Vagina (tissue), 2 donors: ENCODE measurements at regions not wholly inside any gene's neighbourhood (a gene's known extent, or its start where the extent isn't known, plus 50 kb on each side); places are given as distances from the start of the nearest gene placed in this dataset.

Experiments
- DNase-seq, 2 donors: peaks; one replicate each; pipeline ENCODE4 v3.0.0-alpha.2; 2017; ENCODE audit errors: extremely low spot score in 2 of 2
- H3K27ac ChIP-seq: fragments of 200-600 bp; sonication (generic); one replicate; pipeline ENCODE4 v1.5.1; 2019
- H3K27me3 ChIP-seq: fragments of 200-600 bp; sonication (generic); one replicate; pipeline ENCODE4 v1.5.1; 2019
- H3K36me3 ChIP-seq, 2 donors: fragments of 200-600 bp; sonication (generic); one replicate each; pipeline ENCODE4 v1.5.1; 2017 to 2019
- H3K4me1 ChIP-seq: fragments of 200-600 bp; sonication (generic); one replicate; pipeline ENCODE4 v1.5.1; 2019
- H3K4me3 ChIP-seq, 2 donors: fragments of 200-600 bp; sonication (generic); 1 replicate in 1 of 2; 2 replicates in 1 of 2; pipeline ENCODE4 v1.5.1; 2016 to 2019
- H3K9me3 ChIP-seq: fragments of 200-600 bp; sonication (generic); one replicate; pipeline ENCODE4 v1.5.1; 2019
- POLR2A ChIP-seq, 2 donors: fragments of 450-650 bp; IDR thresholded peaks; one replicate each; pipeline ENCODE4 v1.6.1; 2017; ENCODE audit warnings: antibody characterized with exemption in 2 of 2, mild to moderate bottlenecking in 2 of 2, moderate library complexity in 2 of 2
- POLR2AphosphoS5 ChIP-seq, 2 donors: sonication (generic); formaldehyde crosslinking; IDR thresholded peaks; one replicate each; pipeline ENCODE4 v1.9.0; 2017; ENCODE audit warnings: antibody characterized with exemption in 2 of 2, mild to moderate bottlenecking in 2 of 2, low read depth in 1 of 2; ENCODE audit not compliant: insufficient read depth in 1 of 2
- intact Hi-C: fragments of 100-400 bp; cut with DNase I; formaldehyde crosslinking; loops from one replicate; pipeline ENCODE4 v1.15.1; 2023
- TF ChIP-seq, protein P1 (sequence below), 3 experiments: fragments of 450-650 bp in 2 of 3; fragments of 200-600 bp in 1 of 3; sonication (generic) in 1 of 3; IDR thresholded peaks; one replicate each; pipeline ENCODE4 v1.5.1; 2017 to 2019; ENCODE audit warnings: antibody characterized with exemption in 3 of 3, mild to moderate bottlenecking in 2 of 3, moderate library complexity in 2 of 3

DNA sequence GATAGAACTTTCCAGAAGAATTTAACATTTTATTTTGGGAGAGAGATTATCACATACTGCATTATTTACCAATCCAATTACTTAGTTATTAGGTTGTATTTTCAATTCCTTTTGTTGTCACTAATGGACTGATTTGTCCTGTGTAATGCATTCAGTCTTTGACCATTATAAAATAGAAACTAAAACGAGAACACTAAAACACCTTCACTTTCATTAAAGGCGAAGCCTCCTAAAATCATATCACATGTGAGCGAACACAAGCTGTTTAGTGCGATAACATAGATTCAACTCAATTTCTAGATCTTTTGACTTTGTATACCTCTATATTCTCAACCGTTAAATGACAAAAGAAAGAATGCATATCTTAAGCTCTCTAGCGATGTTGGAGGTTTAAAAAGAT is 253.4 kb downstream of the VGLL3 start:
- Histone ChIP-seq H3K27ac (no peak overlapping the region), H3K4me3 (no peak overlapping the region), H3K9me3 (no peaks in the 10 kb centered on the region), H3K4me1 (no peaks in the 10 kb centered on the region), H3K36me3 (no peaks in the 10 kb centered on the region), H3K27me3 (no peaks in the 10 kb centered on the region)
- intact Hi-C loops: no loop called here
- no peak for DNase-seq
- TF ChIP-seq POLR2A (IDR thresholded peaks at IDR 0.05) (no peak), POLR2AphosphoS5 (IDR thresholded peaks at IDR 0.05; ENCODE audit: insufficient read depth in 1 of 2, low read depth in 1 of 2) (no peak)
- TF ChIP-seq, protein P1, sequence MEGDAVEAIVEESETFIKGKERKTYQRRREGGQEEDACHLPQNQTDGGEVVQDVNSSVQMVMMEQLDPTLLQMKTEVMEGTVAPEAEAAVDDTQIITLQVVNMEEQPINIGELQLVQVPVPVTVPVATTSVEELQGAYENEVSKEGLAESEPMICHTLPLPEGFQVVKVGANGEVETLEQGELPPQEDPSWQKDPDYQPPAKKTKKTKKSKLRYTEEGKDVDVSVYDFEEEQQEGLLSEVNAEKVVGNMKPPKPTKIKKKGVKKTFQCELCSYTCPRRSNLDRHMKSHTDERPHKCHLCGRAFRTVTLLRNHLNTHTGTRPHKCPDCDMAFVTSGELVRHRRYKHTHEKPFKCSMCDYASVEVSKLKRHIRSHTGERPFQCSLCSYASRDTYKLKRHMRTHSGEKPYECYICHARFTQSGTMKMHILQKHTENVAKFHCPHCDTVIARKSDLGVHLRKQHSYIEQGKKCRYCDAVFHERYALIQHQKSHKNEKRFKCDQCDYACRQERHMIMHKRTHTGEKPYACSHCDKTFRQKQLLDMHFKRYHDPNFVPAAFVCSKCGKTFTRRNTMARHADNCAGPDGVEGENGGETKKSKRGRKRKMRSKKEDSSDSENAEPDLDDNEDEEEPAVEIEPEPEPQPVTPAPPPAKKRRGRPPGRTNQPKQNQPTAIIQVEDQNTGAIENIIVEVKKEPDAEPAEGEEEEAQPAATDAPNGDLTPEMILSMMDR (IDR thresholded peaks at IDR 0.05): no peak

DNA sequence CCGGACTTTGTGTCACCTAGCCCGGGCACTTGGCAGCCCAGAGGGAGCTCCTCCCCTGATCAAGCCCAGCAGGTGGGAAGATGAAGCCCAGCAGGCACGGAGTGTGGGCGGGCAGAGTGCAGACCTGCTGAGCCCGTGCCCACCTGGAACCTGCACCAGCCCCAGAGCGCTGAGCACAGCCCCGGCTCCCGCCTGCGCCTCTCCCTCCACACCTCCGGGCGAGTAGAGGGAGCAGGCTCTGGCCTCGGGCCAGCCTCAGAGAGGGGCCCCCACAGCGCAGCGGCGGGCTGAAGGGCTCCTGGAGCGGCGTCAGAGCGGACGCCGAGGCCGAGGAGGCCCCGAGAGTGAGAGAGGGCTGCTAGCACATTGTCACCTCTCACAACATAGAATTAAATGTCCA is 257.7 kb downstream of the VGLL3 start:
- Histone ChIP-seq H3K9me3 (no peaks in the 10 kb centered on the region), H3K4me3 (no peak overlapping the region), H3K36me3 (no peaks in the 10 kb centered on the region), H3K4me1 (no peaks in the 10 kb centered on the region), H3K27me3 (no peaks in the 10 kb centered on the region), H3K27ac (no peak overlapping the region)
- intact Hi-C loops: no loop called here
- TF ChIP-seq, protein P1 (IDR thresholded peaks at IDR 0.05): no peak
- TF ChIP-seq POLR2AphosphoS5 (IDR thresholded peaks at IDR 0.05; ENCODE audit: insufficient read depth in 1 of 2, low read depth in 1 of 2) (no peak), POLR2A (IDR thresholded peaks at IDR 0.05) (no peak)
- no peak for DNase-seq

DNA sequence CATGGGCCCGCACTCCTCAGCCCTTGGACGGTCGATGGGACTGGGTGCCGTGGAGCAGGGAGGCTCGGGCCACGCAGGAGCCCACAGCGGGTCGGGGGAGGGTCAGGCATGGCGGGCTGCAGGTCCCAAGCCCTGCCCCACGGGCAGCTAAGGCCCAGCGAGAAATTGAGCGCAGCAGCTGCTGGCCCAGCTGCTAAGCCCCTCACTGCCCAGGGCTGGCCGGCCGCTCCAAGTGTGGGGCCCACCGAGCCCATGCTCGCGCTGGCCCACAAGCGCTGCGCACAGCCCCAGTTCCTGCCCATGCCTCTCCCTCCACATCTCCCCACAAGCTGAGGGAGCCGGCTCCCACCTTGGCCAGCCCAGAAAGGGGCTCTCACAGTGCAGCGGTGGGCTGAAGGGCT is 259.4 kb downstream of the VGLL3 start:
- no peak overlapping the region for H3K27ac ChIP-seq

DNA sequence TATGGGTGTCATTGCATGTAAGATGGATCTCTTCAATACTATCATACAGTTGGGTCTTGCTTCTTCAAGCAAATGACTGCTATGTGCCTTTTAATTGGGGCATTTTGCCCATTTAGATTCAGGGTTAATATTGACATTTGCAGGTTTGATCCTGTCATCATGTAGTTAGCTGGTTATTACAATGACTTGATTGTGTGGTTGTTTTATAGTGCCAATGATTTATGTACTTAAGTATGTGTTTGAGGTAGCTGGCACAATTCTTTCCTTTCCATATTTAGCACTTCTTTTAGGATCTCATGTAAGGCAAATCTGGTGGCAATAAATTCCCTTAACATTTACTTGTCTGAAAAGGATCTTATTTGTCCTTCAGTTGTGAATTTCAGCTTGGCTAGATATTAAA is 267.5 kb downstream of the VGLL3 start:
- Histone ChIP-seq H3K4me3 (no peak overlapping the region), H3K27ac (no peak overlapping the region), H3K9me3 (peaks cover 4% of the 10 kb centered on the region), H3K27me3 (no peaks in the 10 kb centered on the region), H3K36me3 (no peaks in the 10 kb centered on the region), H3K4me1 (no peaks in the 10 kb centered on the region)
- intact Hi-C loops: no loop called here
- DNase-seq: no peak
- TF ChIP-seq, protein P1 (IDR thresholded peaks at IDR 0.05): no peak
- no peak for TF ChIP-seq POLR2A (IDR thresholded peaks at IDR 0.05)
- no peak for TF ChIP-seq POLR2AphosphoS5 (IDR thresholded peaks at IDR 0.05; ENCODE audit: insufficient read depth in 1 of 2, low read depth in 1 of 2)

More for the DNA sequence above, 259.4 kb downstream of the VGLL3 start:
- Histone ChIP-seq H3K4me1 (no peaks in the 10 kb centered on the region), H3K4me3 (no peak overlapping the region), H3K27me3 (no peaks in the 10 kb centered on the region), H3K36me3 (no peaks in the 10 kb centered on the region), H3K9me3 (no peaks in the 10 kb centered on the region)
- DNase-seq: no peak
- intact Hi-C loops: no loop called here
- TF ChIP-seq POLR2A (IDR thresholded peaks at IDR 0.05) (no peak), POLR2AphosphoS5 (IDR thresholded peaks at IDR 0.05; ENCODE audit: insufficient read depth in 1 of 2, low read depth in 1 of 2) (no peak)
- TF ChIP-seq, protein P1 (IDR thresholded peaks at IDR 0.05): no peak

DNA sequence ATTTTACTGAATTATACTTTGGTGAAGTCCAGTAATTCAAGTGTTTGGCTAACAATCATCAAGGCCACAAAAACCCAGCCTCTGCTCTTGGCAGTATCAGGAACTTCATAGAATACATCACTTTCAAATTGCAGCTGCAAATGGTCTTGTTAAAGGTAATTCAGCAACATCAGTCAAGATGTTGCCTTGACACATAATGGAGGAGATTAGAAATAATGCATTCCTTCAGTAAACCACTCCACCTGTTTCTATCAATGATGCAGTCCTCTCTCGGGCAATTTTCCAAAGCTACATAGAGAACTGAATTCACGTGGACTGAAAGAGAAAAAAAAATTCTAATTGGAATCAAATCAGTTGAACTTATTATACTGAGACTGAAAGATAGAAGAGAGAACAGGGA is 279.3 kb downstream of the VGLL3 start:
- Histone ChIP-seq H3K27ac (no peak overlapping the region), H3K9me3 (no peaks in the 10 kb centered on the region), H3K4me3 (no peak overlapping the region), H3K36me3 (no peaks in the 10 kb centered on the region), H3K4me1 (no peaks in the 10 kb centered on the region), H3K27me3 (no peaks in the 10 kb centered on the region)
- intact Hi-C loops: no loop called here
- TF ChIP-seq, protein P1 (IDR thresholded peaks at IDR 0.05): no peak
- no peak for TF ChIP-seq POLR2AphosphoS5 (IDR thresholded peaks at IDR 0.05; ENCODE audit: insufficient read depth in 1 of 2, low read depth in 1 of 2)
- no peak for TF ChIP-seq POLR2A (IDR thresholded peaks at IDR 0.05)
- no peak for DNase-seq
